DMS 273 treated with DMSO at 0.1 percent for 48 hours (cell line): ENCODE measurements at regions not wholly inside any gene's neighbourhood (a gene's known extent, or its start where the extent isn't known, plus 50 kb on each side); places are given as distances from the start of the nearest gene placed in this dataset.

Experiments
- DNase-seq: peaks from one replicate; lab custom pipeline; 2025; lab: John Stamatoyannopoulos, UW

- no peak for DNase-seq
Measured at GRCh38 chr14:29459969-29460560, 467.6 kb downstream of the PRKD1 start.

- no peak for DNase-seq
Measured at GRCh38 chr14:29461101-29461500, 466.5 kb downstream of the PRKD1 start.

DNA sequence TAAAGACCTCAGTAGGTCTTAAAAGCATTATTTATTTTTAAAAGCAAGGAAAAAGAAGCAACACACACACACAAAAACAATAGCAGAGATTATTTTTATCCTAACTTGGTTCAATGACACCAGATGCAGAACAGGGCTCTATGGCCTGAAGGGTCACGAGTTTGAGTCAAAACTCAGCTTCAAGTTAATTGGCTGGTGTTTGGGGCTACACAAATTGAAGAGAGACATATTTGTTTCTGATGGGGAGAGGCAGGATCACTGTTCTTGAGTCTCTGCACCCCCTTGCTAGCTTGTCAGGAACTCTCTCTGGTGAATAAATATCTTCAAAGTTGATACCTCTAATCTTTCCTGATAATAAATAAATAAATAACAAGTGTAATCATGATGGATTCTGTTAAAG lies 466.1 kb downstream of the PRKD1 start:
- DNase-seq: no peak

GRCh38 chr14:29462321-29462720 lies 465.3 kb downstream of the PRKD1 start:
- no peak for DNase-seq

DNA sequence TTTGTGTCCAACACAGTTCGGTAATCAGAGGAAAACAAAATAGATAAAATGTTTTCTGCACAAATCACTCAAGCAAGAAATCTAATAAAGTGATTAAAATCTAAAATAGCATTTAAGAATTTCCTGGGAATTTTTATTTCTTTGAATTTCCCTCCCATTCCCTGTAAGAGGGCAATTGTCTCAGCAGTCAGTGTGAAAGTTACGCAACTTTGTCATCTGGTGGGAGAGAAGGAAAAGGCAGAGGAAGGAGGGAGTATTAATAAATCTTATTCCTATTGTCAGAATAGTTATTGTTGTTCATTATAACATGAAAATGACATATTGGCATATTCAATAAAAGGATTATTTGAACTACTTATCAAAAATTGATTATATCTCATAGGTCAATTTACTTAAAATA lies 464.9 kb downstream of the PRKD1 start:
- DNase-seq: no peak

DNA sequence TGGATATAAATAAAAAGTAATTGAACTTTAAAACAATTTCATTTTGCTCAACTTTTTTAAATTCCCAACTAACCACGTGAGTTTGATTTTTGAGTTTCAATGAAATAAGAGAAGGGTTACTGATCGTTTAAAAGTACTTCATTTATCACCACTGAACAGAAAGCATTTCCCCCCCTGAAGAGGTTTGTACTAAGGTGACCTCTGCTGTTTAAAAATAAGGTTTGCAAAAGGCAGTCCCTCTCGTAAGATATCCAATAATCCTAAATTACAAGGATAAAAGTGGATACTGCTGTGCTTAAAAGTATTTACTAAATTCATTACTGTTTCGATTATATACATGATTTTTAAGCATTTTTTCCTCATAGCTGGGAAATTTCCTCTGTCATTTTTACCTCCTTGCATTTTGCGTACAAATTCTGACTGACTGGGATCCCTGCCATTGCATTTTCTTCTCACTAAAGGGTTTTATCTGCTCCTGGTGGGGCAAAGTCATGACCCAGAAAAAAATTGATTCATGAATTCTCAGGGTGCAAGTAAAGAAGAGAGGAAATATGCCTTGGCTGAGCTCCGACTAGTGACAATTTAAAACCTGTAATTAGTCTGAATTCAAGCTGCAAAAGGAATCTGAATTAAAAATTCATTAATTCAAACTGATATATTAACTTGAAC lies 463.8 kb downstream of the PRKD1 start:
- no peak for DNase-seq

GRCh38 chr14:29465095-29465494 lies 462.6 kb downstream of the PRKD1 start:
- no peak for DNase-seq

DNA sequence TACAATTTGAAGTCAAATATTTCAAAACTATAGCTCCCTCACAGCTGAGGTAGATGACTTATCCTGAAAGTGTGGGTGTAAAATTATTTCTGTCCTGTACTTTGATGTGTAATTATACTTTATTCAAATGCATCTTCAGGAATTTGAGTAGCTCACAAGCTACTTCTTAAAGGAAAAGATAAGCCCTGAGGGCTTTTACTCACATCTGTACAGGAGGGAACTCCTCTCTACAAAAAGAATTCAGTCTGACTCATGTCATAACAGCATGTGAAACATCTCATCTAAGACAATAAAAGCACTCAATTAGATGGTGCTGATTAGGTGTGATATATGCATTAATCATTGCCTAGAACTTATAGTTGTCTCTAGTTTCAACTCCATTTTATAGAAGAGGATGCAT lies 452.0 kb downstream of the PRKD1 start:
- no peak for DNase-seq

DNA sequence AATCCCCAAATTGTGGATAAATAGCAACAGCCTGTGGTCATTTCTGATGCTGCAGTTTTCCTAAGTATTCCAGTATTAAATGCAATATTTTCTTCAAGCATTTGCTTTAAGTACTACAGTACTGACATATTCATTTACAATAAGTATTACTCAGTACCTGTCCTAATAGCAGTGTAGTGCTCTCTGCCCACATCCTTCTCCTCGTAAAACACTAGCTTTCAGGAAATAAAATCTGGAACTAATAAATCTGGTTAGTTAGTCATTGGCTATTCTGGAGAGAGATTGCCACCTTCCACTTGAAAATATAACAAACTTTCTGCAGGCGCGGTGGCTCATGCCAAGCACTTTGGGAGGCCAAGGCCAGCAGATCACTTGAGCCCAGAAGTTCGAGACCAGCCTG lies 441.5 kb downstream of the PRKD1 start:
- DNase-seq: no peak

DNA sequence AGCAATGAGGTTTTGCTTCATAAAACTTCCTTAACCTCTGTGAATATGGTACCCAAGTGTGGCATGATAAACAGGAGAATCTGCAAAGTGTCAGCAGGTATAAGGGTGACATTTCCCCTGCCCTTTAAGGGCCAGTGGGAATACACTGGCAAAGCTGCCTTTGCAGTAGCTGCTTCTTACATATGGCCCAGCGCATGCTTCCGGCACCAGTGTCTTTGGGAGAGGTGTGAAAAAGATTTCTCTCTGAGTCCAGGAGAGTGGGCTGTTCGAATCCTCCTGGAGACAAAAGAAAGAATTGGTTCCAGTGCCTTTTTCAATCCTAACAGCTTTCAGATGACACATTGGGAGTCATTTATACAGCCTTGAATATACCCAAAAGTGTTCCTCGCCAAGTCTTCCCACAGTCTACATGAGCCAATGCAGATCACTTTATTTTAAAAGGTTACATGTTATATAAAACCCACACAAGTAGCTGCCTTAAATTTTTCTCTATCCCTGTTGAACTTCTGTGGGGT lies 437.7 kb downstream of the PRKD1 start:
- no peak for DNase-seq

GRCh38 chr14:29493849-29494248 lies 433.8 kb downstream of the PRKD1 start:
- DNase-seq: no peak

DNA sequence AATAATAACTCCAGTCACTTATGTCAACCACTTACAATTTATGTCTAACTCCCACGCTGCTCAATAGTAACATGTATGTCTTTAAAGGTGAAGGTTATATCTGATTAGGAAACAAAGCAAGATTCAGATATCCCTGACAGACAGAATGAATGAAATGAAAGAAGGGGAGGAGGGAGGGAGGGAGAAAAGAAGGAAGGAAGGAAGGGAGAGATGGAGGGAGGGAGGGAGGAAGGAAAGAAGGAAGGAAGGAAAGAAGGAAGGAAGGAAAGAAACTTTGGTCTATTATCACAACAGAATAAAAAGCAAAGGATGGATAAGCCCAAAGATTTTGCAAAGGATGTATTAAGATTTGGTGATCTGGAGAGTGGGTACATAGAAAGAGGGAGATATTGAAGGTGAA lies 433.3 kb downstream of the PRKD1 start:
- DNase-seq: no peak

DNA sequence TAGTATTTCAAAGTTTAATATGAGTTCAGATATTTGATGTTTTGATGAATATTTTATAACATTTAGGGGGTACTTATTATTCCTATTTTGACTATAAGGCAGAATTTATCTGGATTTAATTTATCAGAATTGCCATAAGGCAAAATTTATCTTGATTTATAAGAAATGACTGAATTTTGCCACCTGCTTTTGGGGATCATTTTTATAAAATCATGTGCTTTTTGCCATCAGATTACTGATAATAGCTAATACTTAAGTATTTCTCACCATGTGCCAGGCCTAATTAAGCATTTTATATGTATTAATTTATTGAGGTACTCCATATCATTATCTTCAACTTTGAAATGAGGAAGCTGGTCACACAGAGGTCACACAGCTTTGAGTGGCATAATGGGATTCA lies 423.7 kb downstream of the PRKD1 start:
- no peak for DNase-seq

- no peak for DNase-seq
Measured at GRCh38 chr14:29518335-29518734, 409.3 kb downstream of the PRKD1 start.

DNA sequence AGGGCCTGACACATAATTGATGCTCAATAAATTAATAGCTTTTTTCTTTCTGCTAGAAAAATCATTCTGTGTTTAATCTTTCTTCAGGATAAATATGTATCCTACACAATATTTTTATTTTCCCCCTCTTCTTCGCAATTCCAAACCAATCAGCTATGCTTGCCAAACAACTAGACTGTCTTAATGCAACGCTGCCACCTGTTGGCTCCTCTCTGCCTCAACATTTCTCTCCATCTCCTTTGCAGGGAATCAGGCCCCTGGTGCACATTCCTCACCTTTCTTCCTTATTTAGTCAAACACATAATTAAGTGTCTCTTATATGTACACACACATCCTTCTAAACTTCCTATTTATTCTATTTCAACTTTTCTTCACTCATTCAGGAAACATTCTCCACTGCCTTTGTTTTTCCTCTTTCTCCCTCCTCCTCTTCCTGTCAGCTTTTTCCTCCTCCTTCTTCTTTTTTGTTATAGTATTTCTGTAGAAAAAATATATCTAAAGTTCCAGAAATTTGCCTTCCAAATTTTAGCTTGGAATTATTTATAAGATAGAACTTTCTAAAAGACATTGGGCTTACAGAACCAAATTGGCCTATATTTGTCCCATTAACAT lies 406.0 kb downstream of the PRKD1 start:
- DNase-seq: no peak
